PC-9 (cell line): ENCODE measurements at regions not wholly inside any gene's neighbourhood (a gene's known extent, or its start where the extent isn't known, plus 50 kb on each side); places are given as distances from the start of the nearest gene placed in this dataset.

Source experiments
- EZH2 ChIP-seq: fragments of 200-600 bp; sonication (generic); IDR thresholded peaks from 2 replicates; pipeline ENCODE4 v1.8.0; 2017; ENCODE audit warnings: antibody characterized with exemption, low read depth
- TF ChIP-seq, protein P1 (sequence below): fragments of 200-600 bp; sonication (generic); conservative IDR thresholded peaks from 2 replicates; pipeline ENCODE4 v1.6.1; 2017; ENCODE audit warnings: mixed run types, antibody characterized with exemption, mild to moderate bottlenecking, moderate library complexity

GRCh38 chr3:162845918-162846317 is 1349.3 kb downstream of the OTOL1 start:
- TF ChIP-seq, protein P1, sequence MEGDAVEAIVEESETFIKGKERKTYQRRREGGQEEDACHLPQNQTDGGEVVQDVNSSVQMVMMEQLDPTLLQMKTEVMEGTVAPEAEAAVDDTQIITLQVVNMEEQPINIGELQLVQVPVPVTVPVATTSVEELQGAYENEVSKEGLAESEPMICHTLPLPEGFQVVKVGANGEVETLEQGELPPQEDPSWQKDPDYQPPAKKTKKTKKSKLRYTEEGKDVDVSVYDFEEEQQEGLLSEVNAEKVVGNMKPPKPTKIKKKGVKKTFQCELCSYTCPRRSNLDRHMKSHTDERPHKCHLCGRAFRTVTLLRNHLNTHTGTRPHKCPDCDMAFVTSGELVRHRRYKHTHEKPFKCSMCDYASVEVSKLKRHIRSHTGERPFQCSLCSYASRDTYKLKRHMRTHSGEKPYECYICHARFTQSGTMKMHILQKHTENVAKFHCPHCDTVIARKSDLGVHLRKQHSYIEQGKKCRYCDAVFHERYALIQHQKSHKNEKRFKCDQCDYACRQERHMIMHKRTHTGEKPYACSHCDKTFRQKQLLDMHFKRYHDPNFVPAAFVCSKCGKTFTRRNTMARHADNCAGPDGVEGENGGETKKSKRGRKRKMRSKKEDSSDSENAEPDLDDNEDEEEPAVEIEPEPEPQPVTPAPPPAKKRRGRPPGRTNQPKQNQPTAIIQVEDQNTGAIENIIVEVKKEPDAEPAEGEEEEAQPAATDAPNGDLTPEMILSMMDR, result no peak
- TF ChIP-seq EZH2, result no peak
